ENCODE measurements at regions not wholly inside any gene's neighbourhood (a gene's known extent, or its start where the extent isn't known, plus 50 kb on each side); places are given as distances from the start of the nearest gene placed in this dataset.
"Not testable (repeated sequence)": the region's sequence is repeated elsewhere in the genome, so short reads cannot be mapped to it uniquely, and the experiment has no call there.

GRCh38 chr1:101185421-101185820 lies 51.4 kb upstream of the S1PR1 start:
- ATAC-seq: no peak
- DNase-seq: no peak

DNA sequence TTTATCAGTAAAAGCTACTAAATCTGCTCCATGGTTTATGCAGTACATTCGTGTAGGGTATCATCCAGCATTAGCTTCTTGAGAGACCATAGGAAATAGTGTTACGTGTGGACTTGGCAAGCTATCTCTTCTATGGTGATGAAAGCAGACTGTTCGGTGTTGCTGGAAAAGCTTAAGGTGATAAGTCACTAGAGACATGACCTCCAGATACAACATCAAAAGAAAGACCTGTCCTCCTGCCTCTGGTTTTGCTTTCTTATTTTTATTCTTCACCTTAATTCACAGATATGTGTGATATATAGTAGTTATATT lies 53.5 kb upstream of the S1PR1 start:
- ATAC-seq (no peak), DNase-seq (no peak)

DNA sequence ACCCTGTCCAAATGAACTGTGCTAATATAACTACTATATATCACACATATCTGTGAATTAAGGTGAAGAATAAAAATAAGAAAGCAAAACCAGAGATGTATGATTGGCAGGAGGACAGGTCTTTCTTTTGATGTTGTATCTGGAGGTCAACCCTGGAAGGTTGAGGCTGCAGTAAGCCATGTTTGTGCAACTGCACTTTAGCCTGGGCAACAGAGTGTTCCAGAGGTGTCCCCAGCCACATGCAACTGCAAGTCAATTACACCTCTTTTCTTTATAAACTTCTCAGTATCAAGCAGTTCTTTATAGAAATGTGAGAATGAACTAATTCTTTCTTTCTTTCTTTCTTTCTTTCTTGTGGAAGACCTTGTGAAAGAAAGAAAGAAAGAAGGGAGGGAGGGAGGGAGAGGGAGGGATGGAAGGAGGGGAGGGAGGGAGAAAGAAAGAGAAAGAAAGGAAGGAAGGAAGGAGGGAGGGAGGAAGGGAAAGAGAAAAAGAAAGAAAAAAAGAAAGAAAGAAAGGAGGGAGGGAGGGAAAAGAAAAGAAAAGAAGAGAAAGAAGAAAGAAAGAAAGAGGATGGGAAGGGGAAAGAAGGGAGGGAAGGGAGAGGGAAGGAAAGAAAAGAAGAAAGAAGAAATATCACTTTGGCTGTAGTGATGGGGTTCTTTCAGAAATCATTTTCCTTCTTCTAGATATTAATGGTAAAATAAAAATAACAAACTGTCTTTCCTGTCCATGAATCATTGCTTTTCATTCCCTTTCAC lies 54.0 kb upstream of the S1PR1 start:
- DNase-seq (no peak), ATAC-seq (no peak)

GRCh38 chr1:101181930-101182329 lies 54.9 kb upstream of the S1PR1 start:
- DNase-seq (no peak), ATAC-seq (no peak)

DNA sequence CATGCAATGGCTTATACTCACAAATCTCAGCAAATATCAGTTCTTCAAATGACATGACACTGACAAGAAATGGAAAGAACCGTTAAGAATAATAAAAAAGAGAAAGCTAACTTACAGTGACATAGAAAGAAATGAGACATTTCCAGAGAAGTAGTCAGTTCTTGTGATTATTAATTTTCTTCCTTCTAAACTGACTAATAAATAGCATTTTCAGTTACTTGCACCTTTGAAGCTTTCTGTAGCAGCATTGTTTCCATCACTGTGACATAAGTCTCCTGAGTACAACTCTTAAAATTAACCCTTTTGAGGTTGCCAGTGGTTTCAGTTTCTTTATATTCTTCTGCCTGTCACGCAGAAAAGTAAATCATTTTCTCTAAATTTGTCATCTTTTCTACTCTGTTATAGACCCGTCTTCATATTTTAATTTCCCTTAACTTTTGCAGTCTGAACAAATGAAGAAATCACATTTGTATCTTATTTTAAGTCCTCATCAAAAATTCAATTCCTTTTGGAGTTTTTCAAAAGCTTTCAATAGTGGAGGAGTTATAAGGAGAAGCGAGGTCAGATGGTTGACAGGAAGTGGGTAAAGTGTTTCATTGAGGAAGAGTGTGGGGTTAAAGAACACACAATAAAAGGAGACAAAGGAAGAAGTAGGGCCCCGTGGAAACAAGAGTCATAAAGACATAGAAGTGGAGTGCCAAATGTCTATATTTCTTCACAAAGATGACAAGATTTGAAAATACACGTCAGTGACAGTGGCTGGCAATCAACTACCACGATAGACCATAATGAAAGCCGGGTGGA lies 57.9 kb upstream of the S1PR1 start:
- DNase-seq (no peak), ATAC-seq (peak; percentile 82)

DNA sequence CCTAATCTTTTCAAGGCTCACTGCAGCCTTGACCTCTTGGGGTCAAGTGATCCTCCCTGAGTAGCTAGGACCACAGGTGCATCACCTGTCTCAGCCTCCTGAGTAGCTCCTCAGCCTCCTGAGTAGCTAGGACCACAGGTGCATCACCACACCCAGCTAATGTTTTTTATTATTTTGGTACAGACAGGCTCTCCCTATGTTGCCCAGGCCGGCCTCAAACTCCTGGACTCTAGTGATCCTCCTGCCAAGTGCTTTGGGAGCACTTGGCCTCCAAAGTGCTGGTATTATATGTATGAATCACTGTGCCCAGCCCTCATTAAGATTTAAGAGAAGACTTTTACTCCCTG lies 58.5 kb upstream of the S1PR1 start:
- DNase-seq (peak; percentile 39), ATAC-seq (no peak)

DNA sequence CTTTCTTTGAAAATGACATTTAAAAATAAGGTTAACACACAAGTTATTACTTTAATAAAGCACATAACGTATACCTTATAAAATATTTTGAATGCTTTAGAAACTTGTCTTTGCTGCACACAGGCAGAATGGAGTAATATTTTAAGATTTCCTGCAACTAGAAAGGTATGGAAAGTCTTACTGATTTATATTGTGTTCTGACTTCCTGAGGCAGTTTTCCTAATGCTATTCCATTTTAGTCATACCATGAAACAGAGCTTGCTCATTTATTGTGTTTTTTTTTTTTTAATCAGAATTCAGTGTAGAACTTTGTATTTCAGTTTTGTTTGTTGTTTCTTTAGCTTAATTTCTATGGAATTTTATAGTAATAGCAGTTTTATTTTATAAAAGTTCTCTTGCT lies 60.9 kb upstream of the S1PR1 start:
- ATAC-seq (no peak), DNase-seq (no peak)

- no peak for DNase-seq
- no peak for ATAC-seq
These were observed 61.4 kb upstream of the S1PR1 start for GRCh38 chr1:101175466-101175865.

GRCh38 chr1:101174722-101175121 lies 62.1 kb upstream of the S1PR1 start:
- DNase-seq (no peak), ATAC-seq (no peak)

- ATAC-seq, DNase-seq: not testable (repeated sequence)
These were observed 62.5 kb upstream of the S1PR1 start for GRCh38 chr1:101174298-101174697.

- no peak for DNase-seq
- no peak for ATAC-seq
These were observed 66.2 kb upstream of the S1PR1 start for GRCh38 chr1:101170506-101171050.

DNA sequence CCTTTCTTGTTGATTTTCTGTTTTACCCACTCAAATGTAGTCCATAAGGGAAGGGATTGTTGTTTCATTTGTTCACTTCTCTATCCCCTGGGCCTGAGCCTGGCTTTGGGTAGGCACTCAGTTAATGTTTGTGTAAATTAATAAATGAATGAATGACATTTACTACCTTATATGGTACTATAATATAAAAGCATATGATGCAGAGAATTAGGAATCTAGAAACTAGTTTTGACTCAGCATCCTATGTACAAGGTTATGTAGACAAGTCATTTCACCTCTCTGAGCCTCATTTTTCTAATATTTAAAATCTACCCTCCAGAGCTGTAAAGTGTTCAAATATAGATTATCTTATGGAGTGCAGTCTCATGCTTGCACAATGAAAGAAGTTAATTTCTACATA lies 68.9 kb upstream of the S1PR1 start:
- DNase-seq (no peak), ATAC-seq (peak; percentile 83)

GRCh38 chr1:101166583-101167120 lies 70.2 kb upstream of the S1PR1 start:
- DNase-seq: no peak
- ATAC-seq: peak; percentile 44

DNA sequence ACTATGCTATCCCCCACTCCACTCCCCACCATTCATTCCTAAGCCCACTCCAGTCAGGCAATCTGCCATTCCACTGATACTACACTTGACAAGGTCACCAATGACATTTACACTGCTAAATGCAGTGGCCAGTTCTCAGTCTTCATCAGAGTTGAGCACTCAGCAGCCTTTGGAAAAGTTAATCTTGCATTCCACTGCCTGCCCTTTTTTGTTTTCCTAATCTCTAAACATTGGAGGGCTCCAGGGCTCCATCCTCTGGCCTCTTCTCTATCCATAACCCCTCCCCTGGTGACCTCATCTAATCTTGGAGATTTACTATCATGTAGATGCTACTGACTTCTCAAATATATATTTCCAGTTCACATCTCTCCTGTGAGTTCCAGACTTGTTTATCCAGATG lies 70.9 kb upstream of the S1PR1 start:
- DNase-seq: no peak
- no peak for ATAC-seq

DNA sequence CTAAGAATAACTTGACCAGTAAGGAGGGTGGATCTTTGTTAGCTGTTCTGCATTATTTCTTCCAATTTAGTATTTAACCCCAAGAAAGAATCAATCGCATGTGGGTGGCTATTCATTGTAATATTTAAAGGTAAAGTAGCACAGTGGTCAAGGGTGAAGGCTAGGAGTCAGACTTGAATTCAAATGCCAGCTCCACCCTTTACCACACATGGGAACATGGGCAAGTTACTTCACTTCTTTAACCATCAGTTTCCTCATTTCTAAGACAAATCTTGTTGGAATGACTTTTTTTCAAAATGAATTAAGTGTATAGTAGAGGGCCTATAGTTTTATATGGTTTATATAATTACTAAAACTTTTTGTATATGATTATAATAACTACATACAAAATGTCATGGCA lies 71.3 kb upstream of the S1PR1 start:
- no peak for ATAC-seq
- DNase-seq: no peak

DNA sequence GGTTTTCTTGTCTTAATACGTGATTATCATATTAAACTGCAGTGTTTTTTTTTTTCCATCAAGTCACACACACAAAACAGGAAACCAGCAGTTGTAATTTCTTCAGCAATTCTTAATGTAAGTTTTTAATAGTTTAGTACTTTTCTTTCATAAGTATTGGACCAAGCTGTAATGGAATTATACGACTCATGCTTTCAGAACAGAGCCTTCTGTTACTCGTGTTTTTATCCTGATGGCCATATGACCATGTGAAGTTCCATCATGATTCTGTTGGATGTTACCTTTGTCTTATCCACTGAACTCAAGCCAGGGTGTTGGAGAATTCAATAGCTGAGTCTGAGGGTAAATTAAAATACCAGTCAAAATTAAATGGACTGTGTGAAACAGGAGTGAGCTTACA lies 72.0 kb upstream of the S1PR1 start:
- DNase-seq: no peak
- no peak for ATAC-seq

GRCh38 chr1:101162736-101163735 lies 73.8 kb upstream of the S1PR1 start:
- DNase-seq: no peak
- ATAC-seq: no peak

- DNase-seq (no peak), ATAC-seq (no peak)
These were observed 74.5 kb upstream of the S1PR1 start for GRCh38 chr1:101162300-101162699.

DNA sequence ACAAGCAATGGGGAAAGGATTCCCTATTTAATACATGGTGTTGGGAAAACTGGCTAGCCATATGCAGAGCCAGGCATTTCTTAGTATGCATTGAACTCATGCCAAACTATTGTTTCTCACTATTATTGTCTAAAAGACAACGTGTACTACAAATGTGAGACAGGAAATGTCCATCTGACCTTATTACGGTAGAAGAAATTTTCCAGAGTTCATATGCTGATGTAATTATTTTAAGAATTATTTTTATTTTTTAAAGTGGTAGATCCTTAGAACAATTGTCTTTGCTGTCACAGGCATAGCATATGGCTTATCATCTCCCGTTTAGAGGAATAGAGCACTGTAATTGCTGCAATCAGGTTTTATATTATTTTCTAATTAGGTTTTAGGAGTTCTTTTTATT lies 75.2 kb upstream of the S1PR1 start:
- no peak for ATAC-seq
- DNase-seq: no peak

DNA sequence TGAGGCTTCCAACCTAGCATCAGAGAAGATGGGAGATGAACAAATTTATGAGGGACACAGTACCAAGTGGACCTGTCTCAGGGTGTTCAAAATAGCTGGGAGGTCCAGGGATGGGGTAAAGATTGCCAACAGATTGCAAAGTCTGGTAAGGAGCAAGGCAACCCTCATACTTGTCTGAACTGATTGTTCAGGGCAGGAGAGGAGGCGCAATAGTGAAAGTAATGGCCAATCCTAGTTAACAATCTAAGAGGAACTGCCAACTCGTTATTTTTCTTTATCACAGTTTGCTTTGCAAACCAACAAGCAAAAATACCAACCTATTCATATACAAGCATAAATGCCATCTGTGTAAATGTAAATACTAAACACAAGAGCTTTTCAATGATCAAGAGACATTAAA lies 78.4 kb upstream of the S1PR1 start:
- DNase-seq: no peak

DNA sequence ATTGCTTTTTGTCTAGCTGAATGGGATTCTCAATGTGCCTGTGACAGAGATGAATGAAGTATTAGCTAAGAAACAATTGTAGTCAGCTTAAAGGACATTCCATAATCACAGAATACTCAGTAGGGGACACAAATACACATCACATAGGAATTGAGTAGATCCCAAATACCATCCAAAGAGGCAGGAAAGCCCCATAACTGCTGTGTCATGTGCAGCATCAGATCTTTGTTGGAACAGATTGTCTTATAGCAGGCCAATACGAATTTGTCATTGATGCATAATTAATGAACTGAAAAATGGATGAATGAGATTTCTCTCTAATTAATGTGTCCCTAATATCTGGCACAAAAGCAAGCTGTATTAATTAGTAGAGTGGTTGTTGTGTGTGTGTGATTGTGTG lies 82.3 kb upstream of the S1PR1 start:
- no peak for DNase-seq
- ATAC-seq: no peak

More for the DNA sequence above, 78.4 kb upstream of the S1PR1 start:
- ATAC-seq: no peak

- DNase-seq: no peak
- ATAC-seq: peak; percentile 99
These were observed 83.1 kb upstream of the S1PR1 start for GRCh38 chr1:101153692-101154091.

Measured in stimulated activated naive CD8-positive, alpha-beta T cell treated with anti-CD3 and anti-CD28 coated beads, Interleukin-15, Interleukin-2, amounts not matched to agents 100 U/mL and 50 U/mL, for 24 hours (primary cell).